Small intestine (tissue), 7 donors: ENCODE measurements at regions not wholly inside any gene's neighbourhood (a gene's known extent, or its start where the extent isn't known, plus 50 kb on each side); places are given as distances from the start of the nearest gene placed in this dataset.
"Not testable (repeated sequence)": the region's sequence is repeated elsewhere in the genome, so short reads cannot be mapped to it uniquely, and the experiment has no call there.

Experiments used
- DNase-seq, 2 donors: peaks; one replicate each; pipeline versions ENCODE4 v3.0.0 to v3.0.0-alpha.2; 2013
- FAIRE-seq: peaks from 2 replicates; lab custom pipeline; 2012; peaks lifted over from hg19 to GRCh38; lab: Jason Lieb, UNC
- H3K27ac ChIP-seq, 3 donors: one replicate each; pipeline ENCODE4 v1.5.1; 2013; ENCODE audit warnings: low read length in 2 of 3, mild to moderate bottlenecking in 2 of 3, control low read depth in 1 of 3, inconsistent platforms in 1 of 3, low read depth in 1 of 3, moderate library complexity in 1 of 3
- H3K27me3 ChIP-seq, 3 donors: one replicate each; pipeline ENCODE4 v1.6.1; 2013; ENCODE audit warnings: low read length in 3 of 3, inconsistent platforms in 1 of 3; ENCODE audit not compliant: control insufficient read depth in 3 of 3, insufficient read depth in 3 of 3
- H3K36me3 ChIP-seq, 3 donors: one replicate each; pipeline ENCODE4 v1.6.1; 2013; ENCODE audit warnings: low read length in 3 of 3, inconsistent platforms in 1 of 3, low read depth in 1 of 3, mild to moderate bottlenecking in 1 of 3, moderate library complexity in 1 of 3; ENCODE audit not compliant: control insufficient read depth in 3 of 3, insufficient read depth in 2 of 3
- H3K4me1 ChIP-seq, 3 donors: one replicate each; pipeline ENCODE4 v1.6.1; 2013; ENCODE audit warnings: low read length in 2 of 3, inconsistent platforms in 1 of 3, low read depth in 1 of 3, mild to moderate bottlenecking in 1 of 3, moderate library complexity in 1 of 3; ENCODE audit not compliant: control insufficient read depth in 3 of 3, insufficient read depth in 2 of 3
- H3K4me3 ChIP-seq, 3 donors: one replicate each; pipeline ENCODE4 v1.5.1; 2013; ENCODE audit warnings: low read length in 3 of 3, control low read depth in 1 of 3, inconsistent platforms in 1 of 3, low read depth in 1 of 3, mild to moderate bottlenecking in 1 of 3, moderate library complexity in 1 of 3
- H3K9me3 ChIP-seq, 2 donors: one replicate each; pipeline ENCODE4 v1.6.1; 2013; ENCODE audit warnings: low read depth in 1 of 2, low read length in 1 of 2; ENCODE audit not compliant: control insufficient read depth in 2 of 2, insufficient read depth in 1 of 2
- WGBS, 3 donors: extraction: QIAGEN DNeasy Blood & Tissue Kit; methylation state at CpG; one replicate each; pipeline ENCODE4 v1.1.7; 2013; 5-methylcytosine and 5-hydroxymethylcytosine counted together
- donor health status: healthy with polysubstance abuse.
- donor health status: control.
- donor health status: control.
- donor health status: Bipolar disorder and iron deficiency.
- donor health status: healthy.

- DNase-seq (peak in 1 of 2 donors; percentile 5), FAIRE-seq (no peak)
- Histone ChIP-seq H3K4me3 (no peak overlapping the region), H3K36me3 (no peaks in the 10 kb centered on the region), H3K27ac (no peak overlapping the region), H3K4me1 (peaks cover 0 to 8% (median 2%) of the 10 kb centered on the region in 3 donors), H3K9me3 (peaks cover 0 to 23% of the 10 kb centered on the region in 2 donors), H3K27me3 (no peaks in the 10 kb centered on the region)
- WGBS, 3 donors, result 90 to 100% (median 96%) methylated on average over 1 of the region's 1 CpG
Observed at GRCh38 chr21:35436899-35437298, 387.8 kb upstream of the RUNX1 start.

- not testable (repeated sequence) for H3K27ac ChIP-seq, H3K4me3 ChIP-seq, FAIRE-seq, H3K4me1 ChIP-seq, DNase-seq, H3K27me3 ChIP-seq, H3K36me3 ChIP-seq
- H3K9me3 ChIP-seq, result peaks cover 0 to 28% of the 10 kb centered on the region in 2 donors
- 72 to 76% (median 74%) methylated on average over 5 of the region's 5 CpGs for WGBS, 3 donors
Observed at GRCh38 chr21:35432601-35433000, 383.5 kb upstream of the RUNX1 start.

- Histone ChIP-seq H3K4me3 (no peak overlapping the region), H3K36me3 (no peaks in the 10 kb centered on the region), H3K9me3 (peaks cover 0 to 28% of the 10 kb centered on the region in 2 donors), H3K4me1 (no peaks in the 10 kb centered on the region), H3K27ac (no peak overlapping the region), H3K27me3 (peaks cover 0 to 6% (median 2%) of the 10 kb centered on the region in 3 donors)
- DNase-seq (no peak), FAIRE-seq (no peak)
- WGBS, 3 donors, result 91 to 96% (median 94%) methylated on average over 3 of the region's 3 CpGs
Observed at GRCh38 chr21:35430260-35430659, 381.2 kb upstream of the RUNX1 start.

GRCh38 chr21:35428937-35429336 is 379.8 kb upstream of the RUNX1 start:
- no peak for FAIRE-seq
- Histone ChIP-seq H3K4me3 (no peak overlapping the region), H3K27ac (no peak overlapping the region), H3K27me3 (peaks cover 0 to 6% (median 2%) of the 10 kb centered on the region in 3 donors), H3K9me3 (peaks cover 0 to 24% of the 10 kb centered on the region in 2 donors), H3K36me3 (no peaks in the 10 kb centered on the region), H3K4me1 (no peaks in the 10 kb centered on the region)
- DNase-seq, result no peak

- H3K27ac ChIP-seq, result peak overlapping the region in 1 of 3 donors; percentile 70
- DNase-seq (no peak), FAIRE-seq (no peak)
- H3K27me3 ChIP-seq, result peaks cover 0 to 6% (median 2%) of the 10 kb centered on the region in 3 donors
- H3K36me3 ChIP-seq, result no peaks in the 10 kb centered on the region
- H3K9me3 ChIP-seq, result peaks cover 0 to 21% of the 10 kb centered on the region in 2 donors
- WGBS, 3 donors, result 38 to 65% (median 64%) methylated on average over 9 of the region's 9 CpGs
- H3K4me3 ChIP-seq, result no peak overlapping the region
- no peaks in the 10 kb centered on the region for H3K4me1 ChIP-seq
Observed at GRCh38 chr21:35428489-35428888, 379.4 kb upstream of the RUNX1 start.

GRCh38 chr21:35428001-35428320 is 378.9 kb upstream of the RUNX1 start:
- Histone ChIP-seq H3K9me3 (peaks cover 0 to 17% of the 10 kb centered on the region in 2 donors), H3K27me3 (peaks cover 0 to 6% (median 2%) of the 10 kb centered on the region in 3 donors), H3K4me3 (no peak overlapping the region), H3K36me3 (no peaks in the 10 kb centered on the region), H3K27ac (no peak overlapping the region), H3K4me1 (no peaks in the 10 kb centered on the region)
- no peak for FAIRE-seq
- no peak for DNase-seq

GRCh38 chr21:35427320-35428000 is 378.4 kb upstream of the RUNX1 start:
- DNase-seq, result no peak
- H3K27ac ChIP-seq, result no peak overlapping the region
- no peaks in the 10 kb centered on the region for H3K36me3 ChIP-seq
- no peak for FAIRE-seq
- peaks cover 0 to 15% of the 10 kb centered on the region in 2 donors for H3K9me3 ChIP-seq
- H3K4me3 ChIP-seq, result no peak overlapping the region
- 73 to 79% (median 74%) methylated on average over 9 of the region's 9 CpGs for WGBS, 3 donors
- peaks cover 0 to 6% (median 2%) of the 10 kb centered on the region in 3 donors for H3K27me3 ChIP-seq
- H3K4me1 ChIP-seq, result no peaks in the 10 kb centered on the region

- H3K4me1 ChIP-seq, result no peaks in the 10 kb centered on the region
- no peak overlapping the region for H3K4me3 ChIP-seq
- no peak overlapping the region for H3K27ac ChIP-seq
- peaks cover 0 to 15% of the 10 kb centered on the region in 2 donors for H3K9me3 ChIP-seq
- FAIRE-seq (no peak), DNase-seq (no peak)
- H3K27me3 ChIP-seq, result peaks cover 0 to 6% (median 2%) of the 10 kb centered on the region in 3 donors
- H3K36me3 ChIP-seq, result no peaks in the 10 kb centered on the region
- WGBS, 3 donors, result 68 to 83% (median 75%) methylated on average over 2 of the region's 2 CpGs
Observed at GRCh38 chr21:35426897-35427296, 377.8 kb upstream of the RUNX1 start.

- Histone ChIP-seq H3K9me3 (peaks cover 0 to 16% of the 10 kb centered on the region in 2 donors), H3K27ac (no peak overlapping the region), H3K4me3 (no peak overlapping the region), H3K27me3 (peaks cover 0 to 6% (median 2%) of the 10 kb centered on the region in 3 donors), H3K36me3 (no peaks in the 10 kb centered on the region), H3K4me1 (no peaks in the 10 kb centered on the region)
- no peak for FAIRE-seq
- 66 to 72% (median 72%) methylated on average over 3 of the region's 3 CpGs for WGBS, 3 donors
- no peak for DNase-seq
Observed at GRCh38 chr21:35426469-35426868, 377.4 kb upstream of the RUNX1 start.
